Smooth muscle cell (in vitro differentiated cells): ENCODE measurements at regions not wholly inside any gene's neighbourhood (a gene's known extent, or its start where the extent isn't known, plus 50 kb on each side); places are given as distances from the start of the nearest gene placed in this dataset.
A peak's percentile ranks its signal among the peaks of the same experiment; 100 is the strongest.

Experiments
- DNase-seq: peaks from one replicate; lab custom pipeline; 2025; ENCODE audit not compliant: unreplicated experiment; lab: John Stamatoyannopoulos, UW
- H2AFZ ChIP-seq: fragments of 200-600 bp; sonication (generic); 2 replicates; pipeline ENCODE4 v1.6.0; 2016; ENCODE audit warnings: antibody characterized with exemption, low read depth, mild to moderate bottlenecking
- H3F3A ChIP-seq: fragments of 200-600 bp; sonication (generic); 2 replicates; pipeline ENCODE4 v1.6.0; 2017; ENCODE audit warnings: antibody characterized with exemption, low read depth
- H3K27ac ChIP-seq: fragments of 200-600 bp; sonication (generic); 2 replicates; pipeline ENCODE4 v1.5.1; 2016; ENCODE audit warnings: low read depth, mild to moderate bottlenecking
- H3K27me3 ChIP-seq: fragments of 200-600 bp; sonication (generic); 2 replicates; pipeline ENCODE4 v1.6.1; 2016; ENCODE audit warnings: low read depth, mild to moderate bottlenecking
- H3K36me3 ChIP-seq: fragments of 200-600 bp; sonication (generic); 2 replicates; pipeline ENCODE4 v1.5.1; 2016; ENCODE audit warnings: low read depth
- H3K4me1 ChIP-seq: fragments of 200-600 bp; sonication (generic); 2 replicates; pipeline ENCODE4 v1.5.1; 2016; ENCODE audit warnings: low read depth
- H3K4me2 ChIP-seq: fragments of 200-600 bp; sonication (generic); 2 replicates; pipeline ENCODE4 v1.6.0; 2016; ENCODE audit warnings: mild to moderate bottlenecking
- H3K4me3 ChIP-seq: fragments of 200-600 bp; sonication (generic); 2 replicates; pipeline ENCODE4 v1.5.1; 2016; ENCODE audit warnings: mild to moderate bottlenecking
- H3K79me2 ChIP-seq: fragments of 200-600 bp; sonication (generic); 2 replicates; pipeline ENCODE4 v1.6.0; 2016; ENCODE audit warnings: low read depth, mild to moderate bottlenecking
- H3K9ac ChIP-seq: fragments of 200-600 bp; sonication (generic); 2 replicates; pipeline ENCODE4 v1.6.0; 2016; ENCODE audit warnings: low read depth
- H3K9me3 ChIP-seq: fragments of 200-600 bp; sonication (generic); replicated peaks from 2 replicates; pipeline ENCODE4 v1.5.1; 2016; ENCODE audit warnings: low read depth
- H4K20me1 ChIP-seq: fragments of 200-600 bp; sonication (generic); 2 replicates; pipeline ENCODE4 v1.6.0; 2016; ENCODE audit warnings: low read depth
- CTCF ChIP-seq: fragments of 200-600 bp; sonication (generic); IDR thresholded peaks from 2 replicates; pipeline ENCODE4 v1.5.1; 2017; ENCODE audit warnings: borderline replicate concordance, mild to moderate bottlenecking, antibody characterized with exemption; ENCODE audit not compliant: insufficient read depth, poor library complexity, severe bottlenecking
- WGBS: methylation state at CpG from one replicate; pipeline ENCODE4 v1.1.7; 2016; ENCODE audit warnings: low lambda C conversion rate; 5-methylcytosine and 5-hydroxymethylcytosine counted together

- no peak overlapping the region for H3K27ac ChIP-seq
- no peaks in the 10 kb centered on the region for H4K20me1 ChIP-seq
- no peaks in the 10 kb centered on the region for H3K9me3 ChIP-seq
- H2AFZ ChIP-seq, result peak overlapping the region; percentile 32
- WGBS, result 77% methylated on average over 1 of the region's 1 CpG
- no peak overlapping the region for H3K4me2 ChIP-seq
- no peak overlapping the region for H3K4me3 ChIP-seq
- no peaks in the 10 kb centered on the region for H3K4me1 ChIP-seq
- H3K9ac ChIP-seq, result peak overlapping the region; percentile 31
- TF ChIP-seq CTCF, result no peak
- no peaks in the 10 kb centered on the region for H3K79me2 ChIP-seq
- H3K27me3 ChIP-seq, result no peaks in the 10 kb centered on the region
- no peaks in the 10 kb centered on the region for H3F3A ChIP-seq
- no peak for DNase-seq
- H3K36me3 ChIP-seq, result no peaks in the 10 kb centered on the region
These were observed 158.0 kb upstream of the AHR start for GRCh38 chr7:17140406-17140805.

- Histone ChIP-seq H3K4me1 (no peaks in the 10 kb centered on the region), H3F3A (no peaks in the 10 kb centered on the region), H3K9me3 (no peaks in the 10 kb centered on the region), H3K9ac (no peak overlapping the region), H3K4me2 (peak overlapping the region; percentile 65), H3K27ac (peak overlapping the region; percentile 50), H3K4me3 (peak overlapping the region; percentile 6), H3K36me3 (no peaks in the 10 kb centered on the region), H3K27me3 (no peaks in the 10 kb centered on the region), H4K20me1 (no peaks in the 10 kb centered on the region), H3K79me2 (no peaks in the 10 kb centered on the region), H2AFZ (peak overlapping the region; percentile 64)
- no peak for DNase-seq
- TF ChIP-seq CTCF, result no peak
- WGBS, result 91% methylated on average over 2 of the region's 2 CpGs
These were observed 155.5 kb upstream of the AHR start for GRCh38 chr7:17142831-17143541.

GRCh38 chr7:17144322-17144721 is 154.1 kb upstream of the AHR start:
- Histone ChIP-seq H3K4me2 (no peak overlapping the region), H3K4me1 (no peaks in the 10 kb centered on the region), H4K20me1 (no peaks in the 10 kb centered on the region), H3K9me3 (no peaks in the 10 kb centered on the region), H3K9ac (no peak overlapping the region), H3K27me3 (no peaks in the 10 kb centered on the region), H3K4me3 (no peak overlapping the region), H3K79me2 (no peaks in the 10 kb centered on the region), H2AFZ (no peak overlapping the region), H3K27ac (no peak overlapping the region), H3F3A (no peaks in the 10 kb centered on the region), H3K36me3 (no peaks in the 10 kb centered on the region)
- WGBS, result 69% methylated on average over 4 of the region's 4 CpGs
- no peak for DNase-seq
- no peak for TF ChIP-seq CTCF

- no peaks in the 10 kb centered on the region for H3F3A ChIP-seq
- TF ChIP-seq CTCF, result no peak
- H4K20me1 ChIP-seq, result no peaks in the 10 kb centered on the region
- H3K9ac ChIP-seq, result no peak overlapping the region
- H3K4me2 ChIP-seq, result no peak overlapping the region
- no peaks in the 10 kb centered on the region for H3K36me3 ChIP-seq
- no peak overlapping the region for H3K27ac ChIP-seq
- H3K4me1 ChIP-seq, result no peaks in the 10 kb centered on the region
- DNase-seq, result no peak
- H3K27me3 ChIP-seq, result no peaks in the 10 kb centered on the region
- no peaks in the 10 kb centered on the region for H3K79me2 ChIP-seq
- 57% methylated on average over 4 of the region's 4 CpGs for WGBS
- H3K4me3 ChIP-seq, result no peak overlapping the region
- H3K9me3 ChIP-seq, result no peaks in the 10 kb centered on the region
- peak overlapping the region; percentile 21 for H2AFZ ChIP-seq
These were observed 151.8 kb upstream of the AHR start for GRCh38 chr7:17146621-17147020.
